Omental fat pad (tissue), 3 donors: ENCODE measurements at regions not wholly inside any gene's neighbourhood (a gene's known extent, or its start where the extent isn't known, plus 50 kb on each side); places are given as distances from the start of the nearest gene placed in this dataset.

Source experiments
- ATAC-seq: fragments of 150-250 bp; one replicate; pipeline ENCODE4 v1.9.1; 2016; ENCODE audit warnings: mild to moderate bottlenecking, moderate library complexity; ENCODE audit not compliant: low FRiP score
- DNase-seq: peaks from one replicate; pipeline ENCODE4 v3.0.0-alpha.2; 2019; ENCODE audit warnings: low spot score
- CTCF ChIP-seq, 3 donors: fragments of 450-650 bp; IDR thresholded peaks; one replicate each; pipeline ENCODE4 v1.5.1; 2016 to 2017; ENCODE audit warnings: antibody characterized with exemption in 3 of 3, mild to moderate bottlenecking in 3 of 3, moderate library complexity in 2 of 3

GRCh38 chr1:4586611-4587160 is 67.7 kb upstream of the AJAP1 start:
- no peak for TF ChIP-seq CTCF (IDR thresholded peaks at IDR 0.05)
- ATAC-seq (no peak), DNase-seq (no peak)

- DNase-seq (no peak), ATAC-seq (no peak)
- TF ChIP-seq CTCF (IDR thresholded peaks at IDR 0.05): no peak
Observed at GRCh38 chr1:4587721-4588120, 66.7 kb upstream of the AJAP1 start.

GRCh38 chr1:4590756-4591155 is 63.7 kb upstream of the AJAP1 start:
- DNase-seq (no peak), ATAC-seq (no peak)
- no peak for TF ChIP-seq CTCF (IDR thresholded peaks at IDR 0.05)

GRCh38 chr1:4591926-4592325 is 62.5 kb upstream of the AJAP1 start:
- DNase-seq: no peak
- TF ChIP-seq CTCF (IDR thresholded peaks at IDR 0.05): no peak

GRCh38 chr1:4593106-4593505 is 61.3 kb upstream of the AJAP1 start:
- no peak for ATAC-seq
- no peak for TF ChIP-seq CTCF (IDR thresholded peaks at IDR 0.05)
- DNase-seq: no peak

More at GRCh38 chr1:4591926-4592325, 62.5 kb upstream of the AJAP1 start:
- no peak for ATAC-seq

GRCh38 chr1:4594286-4594991 is 60.0 kb upstream of the AJAP1 start:
- TF ChIP-seq CTCF (IDR thresholded peaks at IDR 0.05): no peak
- no peak for DNase-seq
- ATAC-seq: no peak
